GM23338 (cell line): ENCODE measurements at regions not wholly inside any gene's neighbourhood (a gene's known extent, or its start where the extent isn't known, plus 50 kb on each side); places are given as distances from the start of the nearest gene placed in this dataset.

Experiments
- ATAC-seq: fragments of 200-7000 bp; cut with Tn5 transposase; 3 replicates; pipeline ENCODE4 v1.9.1; 2020
- DNase-seq: peaks from one replicate; pipeline ENCODE4 v3.0.0-alpha.2; 2015; ENCODE audit warnings: low spot score
- H2AFZ ChIP-seq: fragments of 200-600 bp; sonication (generic); 2 replicates; pipeline ENCODE4 v1.8.0; 2016; ENCODE audit warnings: antibody characterized with exemption, mild to moderate bottlenecking, moderate library complexity
- H3F3A ChIP-seq: fragments of 200-600 bp; sonication (generic); replicated peaks from 2 replicates; pipeline ENCODE4 v1.8.0; 2017; ENCODE audit warnings: antibody characterized with exemption, mixed run types, low read depth
- H3K27ac ChIP-seq: fragments of 200-600 bp; sonication (generic); 2 replicates; pipeline ENCODE4 v1.6.1; 2016; ENCODE audit warnings: low read depth
- H3K27me3 ChIP-seq: fragments of 200-600 bp; sonication (generic); 2 replicates; pipeline ENCODE4 v1.8.0; 2016; ENCODE audit warnings: mild to moderate bottlenecking, mixed run types, moderate library complexity; ENCODE audit not compliant: insufficient read depth
- H3K36me3 ChIP-seq: fragments of 200-600 bp; sonication (generic); 2 replicates; pipeline ENCODE4 v1.8.0; 2016; ENCODE audit warnings: mild to moderate bottlenecking; ENCODE audit not compliant: insufficient read depth
- H3K4me1 ChIP-seq: fragments of 200-600 bp; sonication (generic); 2 replicates; pipeline ENCODE4 v1.8.0; 2016; ENCODE audit warnings: mild to moderate bottlenecking, moderate library complexity; ENCODE audit not compliant: insufficient read depth
- H3K4me2 ChIP-seq: fragments of 200-600 bp; sonication (generic); 2 replicates; pipeline ENCODE4 v1.7.1; 2017; ENCODE audit warnings: mixed run types
- H3K4me3 ChIP-seq: fragments of 200-600 bp; sonication (generic); 2 replicates; pipeline ENCODE4 v1.6.1; 2016; ENCODE audit warnings: mixed run types
- H3K79me2 ChIP-seq: fragments of 200-600 bp; sonication (generic); replicated peaks from 2 replicates; pipeline ENCODE4 v1.8.0; 2017; ENCODE audit warnings: mild to moderate bottlenecking; ENCODE audit not compliant: insufficient read depth
- H3K9me2 ChIP-seq: fragments of 200-600 bp; sonication (generic); 2 replicates; pipeline ENCODE4 v1.8.0; 2017; ENCODE audit not compliant: insufficient read depth
- H4K20me1 ChIP-seq: fragments of 200-600 bp; sonication (generic); replicated peaks from 2 replicates; pipeline ENCODE4 v1.8.0; 2017; ENCODE audit warnings: mild to moderate bottlenecking; ENCODE audit not compliant: insufficient read depth
- H3K27ac Mint-ChIP-seq: 2 replicates; pipeline ENCODE4 v1.8.0; 2020; ENCODE audit warnings: inconsistent platforms, mild to moderate bottlenecking, moderate library complexity, mixed read lengths
- H3K27me3 Mint-ChIP-seq: 3 replicates; pipeline ENCODE4 v1.8.0; 2022; ENCODE audit warnings: low read depth, mild to moderate bottlenecking, moderate library complexity, mixed read lengths, inconsistent platforms; ENCODE audit not compliant: insufficient read depth, poor library complexity
- H3K36me3 Mint-ChIP-seq: 3 replicates; pipeline ENCODE4 v1.8.0; 2021; ENCODE audit warnings: low read depth, mild to moderate bottlenecking, inconsistent platforms, moderate library complexity, mixed read lengths
- H3K4me1 Mint-ChIP-seq: 3 replicates; pipeline ENCODE4 v1.8.0; 2020; ENCODE audit warnings: mild to moderate bottlenecking, inconsistent platforms, mixed read lengths
- H3K4me3 Mint-ChIP-seq: 3 replicates; pipeline ENCODE4 v1.8.0; 2021; ENCODE audit warnings: moderate library complexity, mild to moderate bottlenecking, inconsistent platforms, mixed read lengths
- H3K9me3 Mint-ChIP-seq: 3 replicates; pipeline ENCODE4 v1.8.0; 2020; ENCODE audit warnings: moderate library complexity, mild to moderate bottlenecking, inconsistent platforms, mixed read lengths
- CREB1 ChIP-seq: fragments of 250-450 bp; sonication (Bioruptor Pico); IDR thresholded peaks from 2 replicates; pipeline ENCODE4 v1.5.0; 2020; ENCODE audit warnings: low read depth, mild to moderate bottlenecking, moderate library complexity
- CTCF ChIP-seq, 2 experiments: fragments of 200-600 bp in 1 of 2; sonication (generic) in 1 of 2; conservative IDR thresholded peaks; 2 replicates each; pipeline versions ENCODE4 v1.5.1 to v1.6.1; 2016 to 2017; ENCODE audit warnings: antibody characterized with exemption in 2 of 2, low read depth in 2 of 2, mild to moderate bottlenecking in 2 of 2, moderate library complexity in 1 of 2
- ETS1 ChIP-seq: IDR thresholded peaks from 2 replicates; pipeline ENCODE4 v1.6.1; 2016; ENCODE audit warnings: antibody characterized with exemption
- EZH2 ChIP-seq: fragments of 200-600 bp; sonication (generic); IDR thresholded peaks from one replicate; pipeline ENCODE4 v1.8.0; 2017; ENCODE audit warnings: antibody characterized with exemption, mild to moderate bottlenecking, low read depth; ENCODE audit not compliant: unreplicated experiment
- EZH2phosphoT487 ChIP-seq: fragments of 200-600 bp; sonication (generic); IDR thresholded peaks from one replicate; pipeline ENCODE4 v1.8.1; 2018; ENCODE audit warnings: antibody characterized with exemption; ENCODE audit not compliant: unreplicated experiment
- JUNB ChIP-seq: IDR thresholded peaks from one replicate; pipeline ENCODE4 v1.6.1; 2016; ENCODE audit warnings: antibody characterized with exemption; ENCODE audit not compliant: unreplicated experiment
- NANOG ChIP-seq: IDR thresholded peaks from 2 replicates; pipeline ENCODE4 v1.6.1; 2016; ENCODE audit warnings: antibody characterized with exemption, borderline replicate concordance
- POLR2AphosphoS5 ChIP-seq: IDR thresholded peaks from 2 replicates; pipeline ENCODE4 v1.6.1; 2016; ENCODE audit warnings: antibody characterized with exemption, low read depth
- REST ChIP-seq: IDR thresholded peaks from one replicate; pipeline ENCODE4 v1.6.1; 2018; ENCODE audit warnings: antibody characterized with exemption; ENCODE audit not compliant: unreplicated experiment
- STAT1 ChIP-seq: IDR thresholded peaks from one replicate; pipeline ENCODE4 v1.6.1; 2016; ENCODE audit warnings: antibody characterized with exemption; ENCODE audit not compliant: unreplicated experiment
- ZNF462 ChIP-seq: fragments of 250-450 bp; sonication (Bioruptor Pico); IDR thresholded peaks from 2 replicates; pipeline ENCODE4 v1.5.0; 2020; ENCODE audit warnings: mild to moderate bottlenecking, moderate library complexity

- H3K4me3 ChIP-seq, result no peak overlapping the region
- H3K27me3 Mint-ChIP-seq, result no peaks in the 10 kb centered on the region
- H3F3A ChIP-seq, result no peaks in the 10 kb centered on the region
- peaks cover 34% of the 10 kb centered on the region for H3K36me3 Mint-ChIP-seq
- no peak overlapping the region for H3K4me3 Mint-ChIP-seq
- no peak overlapping the region; the same call in 1 of the 2 replicates for H3K27ac Mint-ChIP-seq
- no peaks in the 10 kb centered on the region for H3K79me2 ChIP-seq
- TF ChIP-seq EZH2 (no peak), EZH2phosphoT487 (no peak), STAT1 (no peak), REST (no peak), JUNB (no peak), NANOG (peak; percentile 57; the same call in 1 of the 2 replicates), POLR2AphosphoS5 (no peak), ZNF462 (CRISPR knock-in tag) (peak; percentile 74; the same call in 1 of the 2 replicates), CTCF (conservative IDR thresholded peaks at IDR 0.05; ENCODE audit: low read depth in 2 of 2) (no peak), CREB1 (CRISPR knock-in tag) (no peak), ETS1 (no peak)
- H3K9me2 ChIP-seq, result no peaks in the 10 kb centered on the region
- H4K20me1 ChIP-seq, result no peaks in the 10 kb centered on the region
- H3K27me3 ChIP-seq, result no peaks in the 10 kb centered on the region
- peaks cover 35% of the 10 kb centered on the region for H3K9me3 Mint-ChIP-seq
- H3K27ac ChIP-seq, result peak overlapping the region; percentile 24; the same call in 1 of the 2 replicates
- DNase-seq (peak; percentile 76), ATAC-seq (peak; percentile 95)
- no peaks in the 10 kb centered on the region; the same call in 1 of the 2 replicates for H3K4me1 ChIP-seq
- H3K4me1 Mint-ChIP-seq, result peaks cover 11% of the 10 kb centered on the region
- no peak overlapping the region for H3K4me2 ChIP-seq
- H3K36me3 ChIP-seq, result no peaks in the 10 kb centered on the region
- no peak overlapping the region for H2AFZ ChIP-seq
Observed at GRCh38 chr2:176872406-176872805, 340.2 kb upstream of the HNRNPA3 start.
